ENCODE measurements at regions not wholly inside any gene's neighbourhood (a gene's known extent, or its start where the extent isn't known, plus 50 kb on each side); places are given as distances from the start of the nearest gene placed in this dataset.
"Not testable (repeated sequence)": the region's sequence is repeated elsewhere in the genome, so short reads cannot be mapped to it uniquely, and the experiment has no call there.

DNA sequence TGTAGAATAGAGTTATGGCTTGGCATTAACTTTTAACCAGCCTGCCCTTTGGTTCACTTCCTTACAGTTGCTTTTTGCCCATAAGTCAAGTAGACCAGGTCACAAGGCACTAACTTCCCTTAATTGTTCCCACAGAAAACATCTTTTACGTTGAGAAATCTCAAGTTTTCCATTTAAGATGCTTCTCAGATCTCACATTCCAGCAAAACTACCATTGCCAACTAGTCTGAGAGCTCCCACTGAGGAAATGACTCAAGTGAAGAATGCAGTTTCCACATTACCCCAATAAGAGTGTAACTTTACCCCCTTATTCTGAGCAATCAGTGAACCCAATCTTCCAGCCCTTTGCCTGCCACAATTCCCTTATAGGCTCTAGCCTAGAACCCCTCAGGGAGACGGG is 502.2 kb upstream of the OLFM3 start:
- 63 to 75% methylated on average over 2 of the region's 2 CpGs for WGBS, 2 donors
- Histone ChIP-seq H3K27ac (no peak overlapping the region), H3K4me1 (no peaks in the 10 kb centered on the region), H3K27me3 (no peaks in the 10 kb centered on the region), H3K9me3 (no peaks in the 10 kb centered on the region), H3K4me3 (replicated peaks in 1 of 3) (no peak overlapping the region), H3K36me3 (no peaks in the 10 kb centered on the region)
- TF ChIP-seq, protein P1, sequence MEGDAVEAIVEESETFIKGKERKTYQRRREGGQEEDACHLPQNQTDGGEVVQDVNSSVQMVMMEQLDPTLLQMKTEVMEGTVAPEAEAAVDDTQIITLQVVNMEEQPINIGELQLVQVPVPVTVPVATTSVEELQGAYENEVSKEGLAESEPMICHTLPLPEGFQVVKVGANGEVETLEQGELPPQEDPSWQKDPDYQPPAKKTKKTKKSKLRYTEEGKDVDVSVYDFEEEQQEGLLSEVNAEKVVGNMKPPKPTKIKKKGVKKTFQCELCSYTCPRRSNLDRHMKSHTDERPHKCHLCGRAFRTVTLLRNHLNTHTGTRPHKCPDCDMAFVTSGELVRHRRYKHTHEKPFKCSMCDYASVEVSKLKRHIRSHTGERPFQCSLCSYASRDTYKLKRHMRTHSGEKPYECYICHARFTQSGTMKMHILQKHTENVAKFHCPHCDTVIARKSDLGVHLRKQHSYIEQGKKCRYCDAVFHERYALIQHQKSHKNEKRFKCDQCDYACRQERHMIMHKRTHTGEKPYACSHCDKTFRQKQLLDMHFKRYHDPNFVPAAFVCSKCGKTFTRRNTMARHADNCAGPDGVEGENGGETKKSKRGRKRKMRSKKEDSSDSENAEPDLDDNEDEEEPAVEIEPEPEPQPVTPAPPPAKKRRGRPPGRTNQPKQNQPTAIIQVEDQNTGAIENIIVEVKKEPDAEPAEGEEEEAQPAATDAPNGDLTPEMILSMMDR (IDR thresholded peaks at IDR 0.05): no peak
- no peak for TF ChIP-seq POLR2A (IDR thresholded peaks at IDR 0.05)
- intact Hi-C loops (cut with DNase I): no loop called here
- no peak for DNase-seq

DNA sequence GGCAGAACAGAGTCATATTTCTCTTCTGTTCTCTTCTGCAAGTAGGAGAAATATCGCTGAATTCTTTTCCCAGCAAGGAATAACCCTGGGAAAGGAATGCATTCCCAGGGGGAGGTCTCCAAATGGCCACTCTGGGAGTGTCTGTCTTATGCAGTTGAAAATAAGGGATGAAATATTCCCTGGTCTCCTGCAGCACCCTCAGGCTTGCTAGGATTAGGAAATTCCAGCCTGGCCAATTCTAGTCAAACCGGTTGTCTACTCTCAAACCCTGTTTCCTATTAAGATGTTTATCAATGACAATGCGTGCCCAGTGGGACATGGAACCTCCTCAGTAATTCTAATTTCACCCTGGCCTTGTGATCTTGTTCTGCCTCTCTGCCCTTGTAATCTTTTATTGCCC is 501.1 kb upstream of the OLFM3 start:
- H3K27ac ChIP-seq; H3K36me3 ChIP-seq; DNase-seq; intact Hi-C loops (cut with DNase I); H3K4me3 ChIP-seq (replicated peaks in 1 of 3); H3K4me1 ChIP-seq; H3K9me3 ChIP-seq; H3K27me3 ChIP-seq: not testable (repeated sequence)
- whole genome bisulfite sequencing, 2 donors: 65 to 66% methylated on average over 3 of the region's 3 CpGs

DNA sequence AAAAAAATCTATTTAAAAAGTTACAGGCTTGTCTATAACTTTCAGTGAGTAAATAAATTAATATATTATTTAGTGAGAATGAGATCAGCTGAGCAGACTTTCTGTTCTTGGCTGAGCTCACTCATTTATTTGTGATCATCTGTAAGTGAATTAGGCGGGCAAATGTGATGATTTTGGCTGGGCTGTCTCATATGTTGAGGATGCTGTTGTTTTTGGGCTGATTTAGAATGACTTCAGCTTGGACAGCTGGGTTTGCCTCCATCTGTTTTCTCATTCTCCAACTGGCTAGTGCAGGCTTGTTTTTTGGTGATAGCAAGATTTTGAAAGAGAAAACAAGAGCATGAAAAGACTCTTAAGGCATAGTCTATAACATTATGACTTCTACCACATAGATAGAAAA is 475.8 kb upstream of the OLFM3 start:
- 69% methylated on average over 1 of the region's 1 CpG for WGBS, 2 donors
- Histone ChIP-seq H3K9me3 (no peaks in the 10 kb centered on the region), H3K27ac (no peak overlapping the region), H3K36me3 (no peaks in the 10 kb centered on the region), H3K4me1 (no peaks in the 10 kb centered on the region), H3K27me3 (no peaks in the 10 kb centered on the region), H3K4me3 (replicated peaks in 1 of 3) (no peak overlapping the region)
- TF ChIP-seq, protein P1 (IDR thresholded peaks at IDR 0.05): no peak
- no peak for TF ChIP-seq POLR2A (IDR thresholded peaks at IDR 0.05)
- intact Hi-C loops (cut with DNase I): no loop called here
- no peak for DNase-seq

DNA sequence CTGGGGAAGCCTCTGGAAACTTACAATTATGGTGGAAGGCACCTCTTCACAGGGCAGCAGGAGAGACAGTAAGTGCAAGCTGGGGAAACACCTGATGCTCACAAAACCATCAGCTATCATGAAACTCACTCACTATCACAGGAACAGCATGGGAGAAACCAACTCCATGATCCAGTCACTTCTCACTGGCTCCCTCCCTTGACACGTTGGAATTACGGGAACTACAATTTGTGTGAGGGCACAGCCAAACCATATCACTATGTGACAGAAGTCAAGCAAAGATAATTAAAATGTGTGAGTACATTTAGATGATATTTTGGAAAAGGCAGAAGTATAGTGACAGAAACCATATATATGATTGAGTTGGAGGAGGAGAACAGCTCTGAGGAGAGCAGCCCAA is 474.0 kb upstream of the OLFM3 start:
- Histone ChIP-seq H3K36me3 (no peaks in the 10 kb centered on the region), H3K9me3 (no peaks in the 10 kb centered on the region), H3K4me1 (no peaks in the 10 kb centered on the region), H3K4me3 (replicated peaks in 1 of 3) (no peak overlapping the region), H3K27me3 (no peaks in the 10 kb centered on the region), H3K27ac (no peak overlapping the region)
- TF ChIP-seq, protein P1 (IDR thresholded peaks at IDR 0.05): no peak
- no peak for TF ChIP-seq POLR2A (IDR thresholded peaks at IDR 0.05)
- DNase-seq: no peak
- intact Hi-C loops (cut with DNase I): no loop called here
- 59 to 71% methylated on average over 2 of the region's 2 CpGs for WGBS, 2 donors

DNA sequence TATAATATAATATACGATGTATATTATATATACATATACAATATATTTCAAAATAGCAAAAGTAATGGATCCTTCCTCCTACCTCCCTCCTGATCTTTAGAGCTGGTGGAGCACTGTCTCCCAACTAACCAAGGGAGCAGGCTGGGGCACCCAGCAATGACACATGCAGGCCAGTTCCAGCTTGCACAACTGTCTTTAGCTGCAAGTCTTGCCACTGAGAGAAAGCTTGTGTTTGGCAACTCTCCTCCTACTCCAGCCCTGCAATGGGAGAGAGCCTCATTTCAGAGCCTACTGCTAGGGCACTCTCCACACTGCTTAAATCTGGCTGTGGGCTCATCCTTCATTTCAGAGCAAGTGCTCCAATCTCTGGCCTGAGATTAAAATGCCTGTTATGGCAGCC is 469.8 kb upstream of the OLFM3 start:
- no peaks in the 10 kb centered on the region for H3K9me3 ChIP-seq
- H3K36me3 ChIP-seq: no peaks in the 10 kb centered on the region
- DNase-seq: no peak
- intact Hi-C loops (cut with DNase I): no loop called here
- no peaks in the 10 kb centered on the region for H3K4me1 ChIP-seq
- no peaks in the 10 kb centered on the region for H3K27me3 ChIP-seq
- H3K4me3 ChIP-seq (replicated peaks in 1 of 3): no peak overlapping the region
- TF ChIP-seq POLR2A (IDR thresholded peaks at IDR 0.05): no peak
- TF ChIP-seq, protein P1 (IDR thresholded peaks at IDR 0.05): no peak
- 98 to 100% methylated on average over 1 of the region's 1 CpG for WGBS, 2 donors
- H3K27ac ChIP-seq: no peak overlapping the region

DNA sequence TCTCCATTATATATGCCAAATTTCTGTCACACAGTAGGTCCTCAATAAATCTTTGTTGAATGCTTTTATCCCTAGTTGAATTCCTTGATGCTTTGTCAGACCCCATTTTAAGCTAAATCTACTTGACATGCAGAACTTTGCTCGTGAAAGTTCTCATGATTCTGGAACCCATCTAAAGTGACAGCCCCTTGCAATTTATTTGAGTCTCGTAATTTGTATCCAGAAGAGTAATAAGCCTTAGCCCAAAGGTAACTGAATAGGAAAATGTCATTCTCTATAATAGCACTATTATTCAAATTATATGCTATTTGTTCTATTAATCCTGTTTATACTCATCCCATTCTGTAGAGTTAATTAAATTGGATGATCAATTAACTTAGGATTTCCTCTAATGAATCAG is 466.6 kb upstream of the OLFM3 start:
- Histone ChIP-seq H3K9me3 (no peaks in the 10 kb centered on the region), H3K36me3 (no peaks in the 10 kb centered on the region), H3K27ac (no peak overlapping the region), H3K4me1 (no peaks in the 10 kb centered on the region), H3K4me3 (replicated peaks in 1 of 3) (no peak overlapping the region), H3K27me3 (no peaks in the 10 kb centered on the region)
- DNase-seq: no peak
- TF ChIP-seq POLR2A (IDR thresholded peaks at IDR 0.05): no peak
- TF ChIP-seq, protein P1 (IDR thresholded peaks at IDR 0.05): no peak
- intact Hi-C loops (cut with DNase I): no loop called here
- WGBS, 2 donors: 70 to 71% methylated on average over 2 of the region's 2 CpGs

DNA sequence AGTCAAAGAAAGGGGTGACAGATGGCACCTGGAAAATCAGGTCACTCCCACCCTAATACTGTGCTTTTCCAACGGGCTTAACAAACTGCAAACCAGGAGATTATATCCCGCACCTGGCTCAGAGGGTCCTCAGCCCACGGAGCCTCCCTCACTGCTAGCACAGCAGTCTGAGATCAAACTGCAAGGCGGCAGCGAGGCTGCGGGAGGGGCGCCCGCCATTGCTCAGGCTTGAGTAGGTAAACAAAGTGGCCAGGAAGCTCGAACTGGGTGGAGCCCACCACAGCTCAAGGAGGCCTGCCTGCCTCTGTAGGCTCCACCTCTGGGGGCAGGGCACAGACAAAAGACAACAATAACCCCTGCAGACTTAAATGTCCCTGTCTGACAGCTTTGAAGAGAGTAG is 445.6 kb upstream of the OLFM3 start:
- H3K4me1 ChIP-seq; H3K4me3 ChIP-seq (replicated peaks in 1 of 3); H3K9me3 ChIP-seq; DNase-seq; H3K36me3 ChIP-seq; intact Hi-C loops (cut with DNase I); H3K27me3 ChIP-seq; H3K27ac ChIP-seq: not testable (repeated sequence)
- WGBS, 2 donors: 88% methylated on average over 7 to 9 of the region's 9 CpGs

Measured in thyroid gland (tissue), 4 donors.